ENCODE measurements at regions not wholly inside any gene's neighbourhood (a gene's known extent, or its start where the extent isn't known, plus 50 kb on each side); places are given as distances from the start of the nearest gene placed in this dataset.
"Not testable (repeated sequence)": the region's sequence is repeated elsewhere in the genome, so short reads cannot be mapped to it uniquely, and the experiment has no call there.

DNA sequence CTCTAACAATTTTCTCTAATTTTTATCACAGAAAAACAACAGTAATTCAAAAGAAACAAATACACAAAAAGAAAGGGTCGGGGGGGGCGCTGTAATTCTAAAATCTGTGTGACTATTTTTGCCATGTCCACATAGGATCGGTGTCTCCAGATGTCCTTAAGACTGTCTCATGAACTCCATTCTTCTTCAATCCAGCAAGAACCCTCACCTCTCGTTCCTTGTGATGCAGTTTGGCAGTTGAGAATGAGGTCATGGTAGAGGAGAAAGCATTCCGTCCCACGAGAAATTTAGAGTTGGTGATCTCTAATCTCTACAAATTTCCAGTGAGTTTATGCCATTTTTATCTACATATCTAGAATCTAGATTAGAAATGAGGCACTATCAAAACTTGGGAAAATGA, 394.7 kb downstream of the TFEC start:
- DNase-seq: no peak

DNA sequence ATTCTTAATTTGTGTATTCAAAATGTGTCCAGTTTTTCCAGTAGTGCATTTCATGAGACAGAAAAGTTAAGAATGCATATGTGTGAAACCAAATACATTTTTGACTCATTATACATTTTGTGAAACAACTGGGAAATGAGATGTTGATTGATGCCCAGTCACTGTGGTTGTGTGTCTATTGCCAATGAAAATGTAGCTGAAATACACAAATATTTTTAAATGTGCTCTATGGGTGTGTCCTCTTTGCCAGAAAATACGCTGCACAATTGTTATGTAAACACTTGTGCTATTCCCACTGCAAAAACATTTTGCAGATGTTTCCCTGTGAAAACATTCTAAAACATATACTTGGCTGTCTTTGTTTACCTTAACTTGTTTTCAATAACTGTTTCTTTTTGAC, 395.2 kb downstream of the TFEC start:
- no peak for DNase-seq

DNA sequence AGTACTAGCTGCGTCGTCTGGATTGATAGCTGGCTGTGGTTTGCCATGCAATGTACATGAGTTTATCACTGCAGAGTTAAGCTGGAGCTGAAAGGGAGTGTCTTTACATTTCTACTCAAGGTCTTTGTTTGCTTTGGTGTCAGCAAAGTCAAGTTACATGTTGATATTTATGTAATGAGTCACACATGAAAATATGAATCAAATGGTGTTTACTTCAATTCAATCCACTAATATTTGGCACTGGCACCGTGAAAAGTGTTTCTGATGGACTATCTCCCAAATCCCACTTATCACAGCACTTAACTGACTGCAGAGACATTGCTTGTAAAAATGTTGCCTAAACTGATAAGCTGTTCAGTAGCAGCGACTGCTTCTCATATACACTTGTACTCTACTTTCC, 395.9 kb downstream of the TFEC start:
- DNase-seq: no peak

GRCh38 chr7:115632636-115633035, 397.9 kb downstream of the TFEC start:
- no peak for DNase-seq

- no peak for DNase-seq
Measured at GRCh38 chr7:115631782-115632181, 398.8 kb downstream of the TFEC start.

DNA sequence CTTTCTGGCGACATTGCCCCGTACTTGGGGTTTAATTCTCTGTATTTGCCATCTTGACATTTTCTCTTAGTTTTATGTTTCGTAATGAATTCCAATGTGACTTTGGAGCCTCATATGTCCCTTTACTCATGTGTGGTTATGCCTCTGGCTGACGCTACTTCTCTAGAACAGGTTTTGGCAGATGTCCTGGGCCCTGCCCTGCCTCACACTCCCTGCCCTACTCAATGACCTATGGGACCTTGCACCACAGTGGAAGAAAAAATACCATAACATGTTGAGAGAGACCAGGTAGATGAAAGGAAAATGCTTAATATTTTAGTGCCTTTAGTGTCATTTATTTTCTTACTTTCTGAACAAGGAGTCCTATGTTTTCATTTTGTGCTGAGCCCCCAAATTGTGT, 400.5 kb downstream of the TFEC start:
- no peak for DNase-seq

DNA sequence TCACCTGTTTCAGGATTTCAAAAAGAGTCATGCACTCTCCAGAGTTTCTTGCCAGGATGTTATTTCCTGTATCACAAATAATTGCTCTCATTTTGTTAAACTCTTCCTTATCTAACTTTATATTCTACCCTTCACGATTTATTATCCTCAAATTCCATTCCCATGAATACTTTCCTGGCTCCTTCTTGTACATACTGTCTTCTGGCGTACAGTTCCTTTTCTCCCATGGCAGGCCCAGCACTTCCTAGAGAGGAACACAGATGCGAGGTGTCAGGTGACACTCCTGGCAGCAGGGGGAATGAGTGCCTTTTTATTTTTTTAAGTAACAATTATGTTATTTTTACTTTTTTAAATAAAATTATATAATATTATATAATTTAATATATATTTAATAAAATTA, 411.9 kb downstream of the TFEC start:
- DNase-seq: no peak

GRCh38 chr7:115613836-115614235, 416.7 kb downstream of the TFEC start:
- DNase-seq: no peak

DNA sequence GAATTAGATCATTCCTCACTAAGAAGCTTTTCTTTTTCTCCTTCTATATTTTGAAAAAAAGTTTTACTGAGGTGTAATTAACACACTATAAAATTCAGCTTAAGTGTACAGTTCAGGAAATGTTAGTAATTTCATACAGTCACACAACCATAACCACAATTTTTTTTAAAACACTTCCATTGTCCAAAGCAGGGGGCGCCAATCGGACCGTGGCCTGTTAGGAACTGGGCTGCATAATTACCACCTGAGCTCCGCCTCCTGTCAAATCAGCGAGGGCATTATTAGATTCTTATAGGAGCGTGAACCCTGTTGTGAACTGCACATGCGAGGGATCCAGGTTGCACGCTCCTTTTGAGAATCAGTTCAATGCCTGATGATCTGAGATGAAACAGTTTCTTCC, 427.1 kb downstream of the TFEC start:
- no peak for DNase-seq

GRCh38 chr7:115600207-115600606, 430.4 kb downstream of the TFEC start:
- DNase-seq: no peak

DNA sequence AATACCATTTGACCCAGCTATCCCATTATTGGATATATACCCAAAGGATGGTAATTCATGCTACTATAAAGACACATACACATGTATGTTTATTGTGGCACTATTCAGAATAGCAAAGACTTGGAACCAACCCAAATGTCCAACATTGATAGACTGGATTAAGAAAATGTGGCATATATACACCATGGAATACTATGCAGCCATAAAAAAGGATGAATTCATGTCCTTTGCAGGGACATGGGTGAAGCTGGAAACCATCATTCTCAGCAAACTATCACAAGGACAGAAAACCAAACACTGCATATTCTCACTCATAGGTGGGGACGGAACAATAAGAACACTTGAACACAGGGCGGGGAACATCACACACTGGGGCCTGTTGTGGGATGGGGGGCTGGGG, 431.4 kb downstream of the TFEC start:
- not testable (repeated sequence) for DNase-seq

GRCh38 chr7:115597220-115597619, 433.3 kb downstream of the TFEC start:
- DNase-seq: not testable (repeated sequence)

DNA sequence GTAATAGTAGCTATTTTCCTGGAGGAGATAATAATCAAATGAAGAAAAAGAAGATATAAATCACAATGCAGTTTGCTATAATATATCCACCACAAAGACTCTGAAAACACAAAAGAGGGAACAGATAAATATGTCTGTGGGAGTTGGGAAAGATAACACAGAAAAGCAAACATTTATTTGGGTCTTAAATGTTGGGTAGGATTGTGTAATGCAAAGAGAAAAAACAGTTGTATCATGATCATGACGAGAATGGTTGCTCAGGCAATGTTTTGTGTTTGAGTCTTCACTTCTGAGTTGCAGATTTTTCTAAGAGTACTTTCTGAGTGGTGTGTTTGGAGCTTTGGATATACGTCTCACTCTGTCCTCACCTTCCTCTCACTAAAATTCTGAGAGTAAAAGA, 437.5 kb downstream of the TFEC start:
- DNase-seq: no peak

- no peak for DNase-seq
Measured at GRCh38 chr7:115585015-115585718, 445.4 kb downstream of the TFEC start.

DNA sequence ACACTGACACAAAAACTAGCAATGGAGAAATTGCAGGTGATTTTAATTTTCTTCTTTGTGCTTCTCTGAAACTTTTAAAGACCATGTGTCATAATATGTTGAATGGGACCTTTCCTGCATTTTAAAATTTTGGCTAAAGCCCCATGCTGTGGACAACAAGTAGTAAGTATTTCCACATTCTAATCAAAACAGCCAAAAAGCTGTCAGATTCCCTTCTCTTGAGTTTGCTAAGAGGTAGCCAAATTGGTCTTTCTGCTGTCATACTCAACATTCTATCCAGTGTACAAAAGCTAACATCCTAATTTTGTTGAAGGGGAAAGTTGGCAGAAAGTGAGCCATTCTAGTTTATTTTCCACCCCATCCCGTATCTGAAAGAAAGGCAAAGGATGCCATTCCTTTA, 447.6 kb downstream of the TFEC start:
- DNase-seq: no peak

GRCh38 chr7:115578576-115578975, 452.0 kb downstream of the TFEC start:
- no peak for DNase-seq

DNA sequence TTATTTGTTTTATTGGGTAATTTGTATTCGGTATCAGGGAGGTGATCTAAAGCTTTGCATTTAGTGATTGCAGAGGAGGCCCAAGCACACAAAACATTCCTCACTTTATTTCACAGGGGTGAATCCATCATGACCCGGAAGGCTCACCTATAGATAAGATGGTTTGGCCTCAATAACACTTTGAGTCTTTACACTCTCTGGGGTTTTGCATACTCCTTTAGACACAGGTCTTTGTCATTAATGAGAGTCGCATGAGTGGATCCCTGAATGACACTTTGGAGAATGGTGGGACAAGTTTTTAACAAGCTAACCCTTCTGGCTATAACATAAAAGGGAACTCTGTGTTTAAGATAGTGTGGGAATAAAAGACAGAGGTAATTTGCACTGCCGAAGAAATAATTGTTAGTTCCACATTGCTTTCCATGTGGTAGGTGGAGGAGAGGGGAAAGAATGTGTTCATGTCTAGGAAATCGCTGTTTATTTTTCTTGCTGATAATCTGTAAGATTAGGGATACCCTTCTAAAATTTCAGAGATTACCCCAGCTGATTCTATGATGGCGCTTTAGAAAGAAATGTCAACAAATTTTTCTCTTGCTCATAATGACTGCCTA, 455.8 kb downstream of the TFEC start:
- DNase-seq: no peak

DNA sequence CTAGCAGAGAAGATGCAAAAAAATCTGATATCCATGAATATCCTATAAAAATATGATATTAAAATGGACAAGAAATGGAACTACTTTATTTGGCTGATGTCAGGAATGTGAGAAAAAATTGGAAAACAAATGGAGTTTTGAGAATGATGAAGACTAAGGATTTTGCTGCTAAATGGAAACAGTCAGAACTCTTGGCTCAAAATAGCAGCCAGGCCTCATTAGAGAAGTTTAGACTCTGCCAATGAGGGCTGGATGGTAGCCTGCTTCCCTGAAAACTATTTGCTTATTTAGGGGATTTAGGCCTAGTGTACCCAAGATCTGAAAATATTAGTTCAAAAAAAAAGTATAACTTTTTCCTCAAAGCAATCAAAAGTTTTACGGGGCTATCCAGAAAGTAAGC, 458.5 kb downstream of the TFEC start:
- DNase-seq: no peak

GRCh38 chr7:115561335-115562110, 469.0 kb downstream of the TFEC start:
- DNase-seq: no peak

GRCh38 chr7:115559877-115560276, 470.7 kb downstream of the TFEC start:
- DNase-seq: no peak

DNA sequence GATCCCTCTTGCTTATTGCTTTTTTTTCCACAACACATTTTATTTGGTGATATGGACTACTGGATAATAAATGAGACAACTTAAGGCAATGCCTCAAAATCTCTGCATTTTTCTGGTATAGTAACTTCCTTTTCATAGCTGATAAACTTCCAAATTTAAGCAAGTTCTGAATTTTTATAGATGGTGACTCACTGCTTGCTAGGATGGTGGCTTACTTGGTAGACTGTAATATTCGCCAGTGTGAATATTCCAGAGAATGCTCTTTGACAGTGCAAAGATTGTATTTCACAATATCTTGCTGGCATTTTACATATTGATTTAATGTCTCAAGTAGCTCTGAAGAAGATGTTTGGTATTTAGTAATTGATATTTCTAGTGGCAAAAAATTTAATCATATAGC, 472.4 kb downstream of the TFEC start:
- DNase-seq: no peak

- DNase-seq: not testable (repeated sequence)
Measured at GRCh38 chr7:115557296-115557695, 473.3 kb downstream of the TFEC start.

DNA sequence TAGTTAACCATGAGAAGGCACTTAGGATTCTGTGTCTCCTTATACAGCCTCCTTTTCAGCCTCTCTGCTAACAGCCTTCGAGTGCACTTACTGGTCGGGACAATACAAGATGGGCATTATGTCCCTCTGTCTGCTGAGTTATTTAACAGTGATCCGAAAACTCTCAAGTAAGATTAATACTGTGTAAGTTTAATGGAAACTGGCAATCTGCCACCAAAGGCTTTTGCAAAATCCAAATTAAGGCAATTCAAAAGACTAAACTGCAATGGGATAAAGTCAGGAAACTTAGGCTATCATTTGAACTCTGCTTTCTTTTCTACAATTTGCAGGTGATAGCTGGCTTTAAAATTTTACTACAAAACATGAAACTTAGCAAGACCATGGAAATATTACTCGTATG, 477.8 kb downstream of the TFEC start:
- DNase-seq: no peak

GRCh38 chr7:115549910-115550309, 480.7 kb downstream of the TFEC start:
- no peak for DNase-seq
